Osteoblast (primary cell): ENCODE measurements at regions not wholly inside any gene's neighbourhood (a gene's known extent, or its start where the extent isn't known, plus 50 kb on each side); places are given as distances from the start of the nearest gene placed in this dataset.
A peak's percentile ranks its signal among the peaks of the same experiment; 100 is the strongest.
"Not testable (repeated sequence)": the region's sequence is repeated elsewhere in the genome, so short reads cannot be mapped to it uniquely, and the experiment has no call there.

Experiments used
- DNase-seq: peaks from one replicate; pipeline ENCODE4 v3.0.0; 2011; ENCODE audit warnings: low spot score, mixed read lengths; ENCODE audit not compliant: insufficient read length; ENCODE audit errors: missing footprints
- H2AFZ ChIP-seq: 2 replicates; pipeline ENCODE4 v1.6.0; 2011; ENCODE audit warnings: mild to moderate bottlenecking, low read length
- H3K27ac ChIP-seq: 2 replicates; pipeline ENCODE4 v1.5.1; 2011; ENCODE audit warnings: mild to moderate bottlenecking, low read depth, low read length, moderate library complexity
- H3K27me3 ChIP-seq: 2 replicates; pipeline ENCODE4 v1.6.0; 2012; ENCODE audit warnings: mild to moderate bottlenecking, control low read depth, inconsistent platforms, low read length, moderate library complexity; ENCODE audit not compliant: insufficient read depth
- H3K36me3 ChIP-seq: 2 replicates; pipeline ENCODE4 v1.5.1; 2011; ENCODE audit warnings: mild to moderate bottlenecking, low read length, control low read depth, moderate library complexity; ENCODE audit not compliant: insufficient read depth
- H3K4me1 ChIP-seq: 2 replicates; pipeline ENCODE4 v1.5.1; 2011; ENCODE audit warnings: mild to moderate bottlenecking, low read length, control low read depth, moderate library complexity; ENCODE audit not compliant: insufficient read depth
- H3K4me2 ChIP-seq: 2 replicates; pipeline ENCODE4 v1.6.0; 2011; ENCODE audit warnings: mild to moderate bottlenecking, low read length; ENCODE audit not compliant: insufficient read depth
- H3K4me3 ChIP-seq: fragments of 200-600 bp; sonication (generic); 3 replicates; pipeline ENCODE4 v1.5.1; 2012; ENCODE audit warnings: mild to moderate bottlenecking, low read length, inconsistent platforms; ENCODE audit not compliant: insufficient read depth
- H3K79me2 ChIP-seq: 2 replicates; pipeline ENCODE4 v1.6.0; 2012; ENCODE audit warnings: mild to moderate bottlenecking, low read length, control low read depth, inconsistent platforms; ENCODE audit not compliant: insufficient read depth
- H3K9me3 ChIP-seq: 2 replicates; pipeline ENCODE4 v1.5.1; 2011; ENCODE audit warnings: low read depth, low read length, control low read depth
- H4K20me1 ChIP-seq: 2 replicates; pipeline ENCODE4 v1.6.0; 2012; ENCODE audit warnings: mild to moderate bottlenecking, low read length, control low read depth; ENCODE audit not compliant: insufficient read depth
- CTCF ChIP-seq: IDR thresholded peaks from 2 replicates; pipeline ENCODE4 v1.5.1; 2011; ENCODE audit warnings: mild to moderate bottlenecking, low read depth, low read length, moderate library complexity; ENCODE audit errors: extremely low read depth

- no peak for DNase-seq
- H3K27me3 ChIP-seq, result no peaks in the 10 kb centered on the region
- no peak overlapping the region for H3K4me3 ChIP-seq
- no peak for TF ChIP-seq CTCF
- H3K4me2 ChIP-seq, result no peak overlapping the region
- no peaks in the 10 kb centered on the region for H3K4me1 ChIP-seq
- no peaks in the 10 kb centered on the region for H4K20me1 ChIP-seq
- H2AFZ ChIP-seq, result no peak overlapping the region
- no peak overlapping the region for H3K27ac ChIP-seq
- no peaks in the 10 kb centered on the region for H3K36me3 ChIP-seq
- H3K79me2 ChIP-seq, result no peaks in the 10 kb centered on the region
- H3K9me3 ChIP-seq, result no peaks in the 10 kb centered on the region
Measured at GRCh38 chr14:106662936-106663550, 1136.7 kb downstream of the TMEM121 start.

- not testable (repeated sequence) for H3K9me3 ChIP-seq, H3K4me3 ChIP-seq, DNase-seq, H3K27ac ChIP-seq, H3K4me1 ChIP-seq, H3K79me2 ChIP-seq, H3K4me2 ChIP-seq, H2AFZ ChIP-seq, H3K36me3 ChIP-seq, H4K20me1 ChIP-seq, H3K27me3 ChIP-seq
- peak; percentile 19 for TF ChIP-seq CTCF
Measured at GRCh38 chr14:106663805-106664410, 1137.5 kb downstream of the TMEM121 start.

GRCh38 chr14:106665814-106666213 is 1139.4 kb downstream of the TMEM121 start:
- Histone ChIP-seq H4K20me1 (no peaks in the 10 kb centered on the region), H3K36me3 (no peaks in the 10 kb centered on the region), H3K27me3 (no peaks in the 10 kb centered on the region), H3K27ac (no peak overlapping the region), H3K4me1 (no peaks in the 10 kb centered on the region), H3K4me3 (no peak overlapping the region), H3K4me2 (no peak overlapping the region), H2AFZ (no peak overlapping the region), H3K9me3 (no peaks in the 10 kb centered on the region), H3K79me2 (no peaks in the 10 kb centered on the region)
- DNase-seq, result no peak
- TF ChIP-seq CTCF, result no peak

GRCh38 chr14:106666341-106666740 is 1140.0 kb downstream of the TMEM121 start:
- Histone ChIP-seq H3K4me1 (no peaks in the 10 kb centered on the region), H4K20me1 (no peaks in the 10 kb centered on the region), H3K9me3 (no peaks in the 10 kb centered on the region), H3K79me2 (no peaks in the 10 kb centered on the region), H3K36me3 (no peaks in the 10 kb centered on the region), H3K27ac (no peak overlapping the region), H3K4me2 (no peak overlapping the region), H3K27me3 (no peaks in the 10 kb centered on the region), H2AFZ (no peak overlapping the region), H3K4me3 (no peak overlapping the region)
- DNase-seq, result no peak
- TF ChIP-seq CTCF, result no peak
